SK-N-SH (cell line): ENCODE measurements at regions not wholly inside any gene's neighbourhood (a gene's known extent, or its start where the extent isn't known, plus 50 kb on each side); places are given as distances from the start of the nearest gene placed in this dataset.

Source experiments
- CTCF ChIA-PET: fragments of 300-600, 350-600 bp; formaldehyde crosslinking; extraction: SDS; loops from one replicate; lab custom pipeline; 2021; lab: Yijun Ruan, JAX
- POLR2A ChIA-PET: fragments of 350-600 bp; sonication (Branson Sonifier 250); formaldehyde crosslinking; extraction: SDS; loops from one replicate; lab custom pipeline; 2020; ENCODE audit warnings: antibody characterized with exemption, inconsistent platforms; lab: Yijun Ruan, JAX
- DNase-seq: peaks from one replicate; pipeline ENCODE4 v3.0.0; 2012
- H2AFZ ChIP-seq: fragments of 200-600 bp; sonication (generic); 2 replicates; pipeline ENCODE4 v1.8.1; 2016; ENCODE audit warnings: antibody characterized with exemption, mild to moderate bottlenecking, low read depth
- H3F3A ChIP-seq: fragments of 200-600 bp; sonication (generic); replicated peaks from 2 replicates; pipeline ENCODE3; 2016; ENCODE audit warnings: antibody characterized with exemption, mild to moderate bottlenecking; ENCODE audit not compliant: insufficient read depth
- H3K27ac ChIP-seq, 2 experiments: fragments of 200-500 bp in 1 of 2; fragments of 200-600 bp in 1 of 2; sonication (Bioruptor generic) in 1 of 2; sonication (generic), shearing (Covaris generic) in 1 of 2; 2 replicates each; pipeline versions ENCODE4 v1.5.1 to v1.6.1; 2014 to 2016; ENCODE audit warnings: low read depth in 2 of 2, inconsistent platforms in 1 of 2, low read length in 1 of 2, mild to moderate bottlenecking in 1 of 2, mixed read lengths in 1 of 2
- H3K27me3 ChIP-seq: fragments of 200-600 bp; sonication (generic), shearing (Covaris generic); 2 replicates; pipeline ENCODE4 v1.6.1; 2016; ENCODE audit warnings: mixed run types; ENCODE audit not compliant: insufficient read depth
- H3K36me3 ChIP-seq, 2 experiments: fragments of 200-500 bp in 1 of 2; fragments of 200-600 bp in 1 of 2; sonication (Bioruptor generic) in 1 of 2; sonication (generic) in 1 of 2; replicated peaks in 1 of 2; 2 replicates each; pipeline versions ENCODE3 to v1.5.1; 2014 to 2016; ENCODE audit warnings: low read length in 1 of 2, mild to moderate bottlenecking in 1 of 2; ENCODE audit not compliant: insufficient read depth in 2 of 2, control insufficient read depth in 1 of 2
- H3K4me1 ChIP-seq, 2 experiments: fragments of 200-500 bp in 1 of 2; fragments of 200-600 bp in 1 of 2; sonication (Bioruptor generic) in 1 of 2; sonication (generic), shearing (Covaris generic) in 1 of 2; 2 replicates each; pipeline versions ENCODE4 v1.5.1 to v1.6.1; 2014 to 2016; ENCODE audit warnings: low read depth in 1 of 2, low read length in 1 of 2, mixed run types in 1 of 2; ENCODE audit not compliant: insufficient read depth in 2 of 2, control insufficient read depth in 1 of 2
- H3K4me2 ChIP-seq: fragments of 200-600 bp; sonication (generic), shearing (Covaris generic); 2 replicates; pipeline ENCODE4 v1.6.1; 2017; ENCODE audit warnings: mixed run types
- H3K4me3 ChIP-seq, 2 experiments: fragments of 200-500 bp in 1 of 2; fragments of 200-600 bp in 1 of 2; sonication (Bioruptor generic) in 1 of 2; sonication (generic), shearing (Covaris generic) in 1 of 2; 2 replicates each; pipeline versions ENCODE4 v1.5.1 to v1.8.1; 2014 to 2016; ENCODE audit warnings: low read depth in 2 of 2, inconsistent platforms in 1 of 2, low read length in 1 of 2, mild to moderate bottlenecking in 1 of 2, mixed read lengths in 1 of 2, moderate library complexity in 1 of 2
- H3K79me2 ChIP-seq: fragments of 200-600 bp; sonication (generic); 2 replicates; pipeline ENCODE4 v1.8.1; 2017; ENCODE audit warnings: mild to moderate bottlenecking; ENCODE audit not compliant: insufficient read depth
- H3K9ac ChIP-seq: fragments of 200-600 bp; sonication (generic); 2 replicates; pipeline ENCODE4 v1.6.1; 2017; ENCODE audit warnings: mixed run types
- H3K9me2 ChIP-seq: fragments of 200-600 bp; sonication (generic); 2 replicates; pipeline ENCODE4 v1.6.1; 2017; ENCODE audit warnings: mixed run types
- H3K9me3 ChIP-seq: fragments of 200-600 bp; sonication (generic); 2 replicates; pipeline ENCODE4 v1.6.1; 2017; ENCODE audit warnings: mixed run types, mild to moderate bottlenecking, moderate library complexity
- H4K20me1 ChIP-seq: fragments of 200-600 bp; sonication (generic); 2 replicates; pipeline ENCODE4 v1.6.1; 2017; ENCODE audit warnings: mild to moderate bottlenecking, mixed run types; ENCODE audit not compliant: insufficient read depth
- CHD2 ChIP-seq: fragments of 150-350 bp; IDR thresholded peaks from 2 replicates; pipeline ENCODE4 v1.6.1; 2018; ENCODE audit warnings: low read length; ENCODE audit not compliant: partially characterized antibody
- ELF1 ChIP-seq: IDR thresholded peaks from 2 replicates; pipeline ENCODE4 v1.4.0; 2012
- FOXM1 ChIP-seq: IDR thresholded peaks from 2 replicates; pipeline ENCODE4 v1.4.0; 2012; ENCODE audit warnings: low read depth, mild to moderate bottlenecking
- GABPA ChIP-seq: IDR thresholded peaks from 2 replicates; pipeline ENCODE4 v1.4.0; 2012; ENCODE audit warnings: low read depth, mild to moderate bottlenecking
- GATA2 ChIP-seq: sonication (generic); formaldehyde crosslinking; IDR thresholded peaks from 2 replicates; pipeline ENCODE4 v1.5.0; 2020; ENCODE audit warnings: mild to moderate bottlenecking, missing genetic modification reagents
- MEF2A ChIP-seq: IDR thresholded peaks from 2 replicates; pipeline ENCODE4 v1.4.0; 2012; ENCODE audit warnings: low read depth, borderline replicate concordance
- MXI1 ChIP-seq: IDR thresholded peaks from 2 replicates; pipeline ENCODE4 v1.6.1; 2012; ENCODE audit warnings: mild to moderate bottlenecking, low read depth, low read length, improper control_type of control experiment
- NFIC ChIP-seq: IDR thresholded peaks from 2 replicates; pipeline ENCODE4 v1.4.0; 2012; ENCODE audit warnings: borderline replicate concordance
- POLR2AphosphoS5 ChIP-seq: IDR thresholded peaks from 2 replicates; pipeline ENCODE4 v1.6.1; 2012; ENCODE audit warnings: low read depth, low read length
- RAD21 ChIP-seq: IDR thresholded peaks from 2 replicates; pipeline ENCODE4 v1.6.1; 2012; ENCODE audit warnings: mild to moderate bottlenecking, low read length
- REST ChIP-seq: IDR thresholded peaks from 2 replicates; pipeline ENCODE4 v1.6.1; 2012; ENCODE audit warnings: mild to moderate bottlenecking, low read depth, low read length, moderate library complexity
- RFX5 ChIP-seq: IDR thresholded peaks from 2 replicates; pipeline ENCODE4 v1.6.1; 2012; ENCODE audit warnings: mild to moderate bottlenecking, improper control_type of control experiment, low read length
- TAF1 ChIP-seq: IDR thresholded peaks from 2 replicates; pipeline ENCODE4 v1.6.1; 2012; ENCODE audit warnings: low read depth, mild to moderate bottlenecking, low read length, moderate library complexity, borderline replicate concordance
- whole genome bisulfite sequencing: methylation state at CpG from one replicate; pipeline ENCODE4 v1.1.6; 2017; ENCODE audit warnings: low lambda C conversion rate; 5-methylcytosine and 5-hydroxymethylcytosine counted together
- TF ChIP-seq, protein P1 (sequence below): fragments of 150-350 bp; IDR thresholded peaks from 2 replicates; pipeline ENCODE4 v1.6.1; 2016; ENCODE audit warnings: mild to moderate bottlenecking, low read depth, low read length
- TF ChIP-seq, protein P2 (sequence below): IDR thresholded peaks from 2 replicates; pipeline ENCODE4 v1.4.0; 2012; ENCODE audit warnings: low read depth, borderline replicate concordance

GRCh38 chr13:87814403-87814802 is 143.2 kb downstream of the SLITRK5 start:
- Histone ChIP-seq H3K36me3 (no peaks in the 10 kb centered on the region), H4K20me1 (no peaks in the 10 kb centered on the region), H2AFZ (no peak overlapping the region), H3K27me3 (no peaks in the 10 kb centered on the region), H3K4me3 (no peak overlapping the region), H3K27ac (no peak overlapping the region), H3K4me2 (no peak overlapping the region), H3K4me1 (no peaks in the 10 kb centered on the region), H3K9ac (no peak overlapping the region), H3K9me2 (no peaks in the 10 kb centered on the region), H3K9me3 (no peaks in the 10 kb centered on the region), H3K79me2 (no peaks in the 10 kb centered on the region), H3F3A (no peaks in the 10 kb centered on the region)
- ChIA-PET POLR2A (no interaction called here), CTCF (no interaction called here)
- 33% methylated on average over 3 of the region's 3 CpGs for WGBS
- TF ChIP-seq MXI1 (no peak), TAF1 (no peak), ELF1 (no peak), RAD21 (no peak), NFIC (no peak), GATA2 (no peak), FOXM1 (no peak), REST (no peak), RFX5 (no peak), CHD2 (no peak), GABPA (no peak), MEF2A (no peak), POLR2AphosphoS5 (no peak)
- TF ChIP-seq, protein P1, sequence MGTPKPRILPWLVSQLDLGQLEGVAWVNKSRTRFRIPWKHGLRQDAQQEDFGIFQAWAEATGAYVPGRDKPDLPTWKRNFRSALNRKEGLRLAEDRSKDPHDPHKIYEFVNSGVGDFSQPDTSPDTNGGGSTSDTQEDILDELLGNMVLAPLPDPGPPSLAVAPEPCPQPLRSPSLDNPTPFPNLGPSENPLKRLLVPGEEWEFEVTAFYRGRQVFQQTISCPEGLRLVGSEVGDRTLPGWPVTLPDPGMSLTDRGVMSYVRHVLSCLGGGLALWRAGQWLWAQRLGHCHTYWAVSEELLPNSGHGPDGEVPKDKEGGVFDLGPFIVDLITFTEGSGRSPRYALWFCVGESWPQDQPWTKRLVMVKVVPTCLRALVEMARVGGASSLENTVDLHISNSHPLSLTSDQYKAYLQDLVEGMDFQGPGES: no peak
- TF ChIP-seq, protein P2, sequence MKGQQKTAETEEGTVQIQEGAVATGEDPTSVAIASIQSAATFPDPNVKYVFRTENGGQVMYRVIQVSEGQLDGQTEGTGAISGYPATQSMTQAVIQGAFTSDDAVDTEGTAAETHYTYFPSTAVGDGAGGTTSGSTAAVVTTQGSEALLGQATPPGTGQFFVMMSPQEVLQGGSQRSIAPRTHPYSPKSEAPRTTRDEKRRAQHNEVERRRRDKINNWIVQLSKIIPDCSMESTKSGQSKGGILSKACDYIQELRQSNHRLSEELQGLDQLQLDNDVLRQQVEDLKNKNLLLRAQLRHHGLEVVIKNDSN: no peak
- no peak for DNase-seq
